GM12873 (cell line): ENCODE measurements at regions not wholly inside any gene's neighbourhood (a gene's known extent, or its start where the extent isn't known, plus 50 kb on each side); places are given as distances from the start of the nearest gene placed in this dataset.

Source experiments
- CTCF ChIP-seq: IDR thresholded peaks from 2 replicates; pipeline ENCODE4 v1.5.1; 2012; ENCODE audit warnings: low read depth, mild to moderate bottlenecking, moderate library complexity, low read length, control low read depth; ENCODE audit not compliant: insufficient read depth; ENCODE audit errors: missing control alignments

GRCh38 chr5:113692466-113692865 is 179.0 kb downstream of the YTHDC2 start:
- no peak for TF ChIP-seq CTCF

GRCh38 chr5:113692891-113693457 is 179.5 kb downstream of the YTHDC2 start:
- no peak for TF ChIP-seq CTCF

GRCh38 chr5:113693701-113694100 is 180.2 kb downstream of the YTHDC2 start:
- no peak for TF ChIP-seq CTCF

GRCh38 chr5:113694576-113694975 is 181.1 kb downstream of the YTHDC2 start:
- TF ChIP-seq CTCF = no peak

- TF ChIP-seq CTCF = no peak
Observed at GRCh38 chr5:113703266-113703665, 189.8 kb downstream of the YTHDC2 start.

- TF ChIP-seq CTCF = no peak
Observed at GRCh38 chr5:113705657-113706056, 192.2 kb downstream of the YTHDC2 start.

GRCh38 chr5:113713051-113713450 is 199.6 kb downstream of the YTHDC2 start:
- TF ChIP-seq CTCF = no peak
